GM21786 (cell line): ENCODE measurements at regions not wholly inside any gene's neighbourhood (a gene's known extent, or its start where the extent isn't known, plus 50 kb on each side); places are given as distances from the start of the nearest gene placed in this dataset.
"Not testable (repeated sequence)": the region's sequence is repeated elsewhere in the genome, so short reads cannot be mapped to it uniquely, and the experiment has no call there.

ENCODE experiments used
- ATAC-seq: cut with Tn5 transposase; IDR thresholded peaks from one replicate; pipeline ENCODE4 v1.9.1; 2021; ENCODE audit not compliant: unreplicated experiment

DNA sequence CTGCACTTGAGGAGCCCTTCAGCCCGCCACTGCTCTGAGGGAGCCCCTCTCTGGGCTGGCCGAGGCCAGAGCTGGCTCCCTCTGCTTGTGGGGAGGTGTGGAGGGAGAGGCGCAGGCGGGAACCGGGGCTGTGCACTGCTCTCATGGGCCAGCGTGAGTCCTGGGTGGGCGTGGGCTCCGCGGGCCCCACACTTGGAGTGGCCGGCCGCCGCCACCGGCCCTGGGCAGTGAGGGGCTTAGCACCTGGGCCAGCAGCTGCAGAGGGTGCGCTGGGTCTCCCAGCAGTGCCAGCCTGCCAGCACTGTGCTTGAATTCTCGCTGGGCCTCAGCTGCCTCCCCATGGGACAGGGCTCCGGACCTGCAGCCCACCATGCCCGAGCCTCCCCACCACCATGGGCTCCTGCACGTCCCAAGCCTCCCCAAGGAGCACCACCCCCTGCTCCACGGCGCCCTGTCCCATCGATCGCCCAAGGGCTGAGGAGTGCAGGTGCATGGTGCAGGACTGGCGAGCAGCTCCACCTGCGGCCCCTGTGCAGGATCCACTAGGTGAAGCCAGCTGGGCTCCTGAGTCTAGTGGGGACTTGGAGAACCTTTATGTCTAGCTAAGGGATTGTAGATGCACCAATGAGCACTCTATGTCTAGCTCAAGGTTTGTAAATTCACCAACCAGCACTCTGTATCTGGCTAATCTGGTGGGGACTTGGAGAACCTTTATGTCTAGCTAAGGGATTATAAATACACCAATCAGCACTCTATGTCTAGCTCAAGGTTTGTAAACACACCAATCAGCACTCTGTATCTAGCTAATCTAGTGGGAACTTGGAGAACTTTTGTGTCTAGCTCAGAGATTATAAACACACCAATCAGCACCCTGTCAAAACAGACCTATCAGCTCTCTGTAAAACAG, 1180.3 kb downstream of the FSCB start:
- ATAC-seq = not testable (repeated sequence)

DNA sequence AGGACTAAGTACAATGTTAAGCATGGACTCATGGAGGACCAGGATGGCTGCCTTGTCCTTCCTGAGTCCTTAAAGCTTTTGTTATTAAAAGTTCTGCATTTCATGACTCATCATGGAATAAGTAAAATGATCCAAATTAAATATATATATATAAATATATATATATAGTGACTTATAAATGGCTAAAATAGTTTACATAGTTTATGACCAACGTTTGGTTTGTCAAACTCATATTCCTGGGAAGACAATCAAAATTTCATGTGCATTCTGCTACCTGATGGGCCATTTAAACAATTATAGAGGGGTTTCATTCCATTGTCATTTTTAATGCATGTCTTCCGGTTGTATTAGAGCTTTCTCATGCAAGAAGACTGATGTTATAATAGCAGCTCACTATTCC, 1190.7 kb downstream of the FSCB start:
- ATAC-seq = no peak

- ATAC-seq = no peak
These were observed 1193.4 kb downstream of the FSCB start for GRCh38 chr14:43313719-43314118.

GRCh38 chr14:43308421-43309110, 1198.5 kb downstream of the FSCB start:
- ATAC-seq = no peak

DNA sequence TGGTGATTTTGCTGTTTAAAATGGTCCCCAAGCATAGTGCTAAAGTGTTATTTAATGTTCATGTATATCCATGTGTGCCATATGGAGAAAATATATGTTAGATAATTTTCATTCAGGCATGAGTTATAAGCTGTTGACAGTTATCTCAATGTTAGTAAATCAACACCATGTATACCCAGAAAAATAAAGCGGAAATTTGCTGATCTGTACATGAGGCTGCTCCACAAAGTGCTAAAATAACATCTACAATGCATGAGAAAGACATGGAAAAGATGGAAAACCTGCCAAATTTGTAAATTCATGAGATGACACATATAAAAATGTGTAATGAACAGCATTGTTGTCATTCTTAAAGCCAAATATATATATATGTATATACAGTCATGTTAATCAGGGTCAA, 1199.2 kb downstream of the FSCB start:
- ATAC-seq = no peak

DNA sequence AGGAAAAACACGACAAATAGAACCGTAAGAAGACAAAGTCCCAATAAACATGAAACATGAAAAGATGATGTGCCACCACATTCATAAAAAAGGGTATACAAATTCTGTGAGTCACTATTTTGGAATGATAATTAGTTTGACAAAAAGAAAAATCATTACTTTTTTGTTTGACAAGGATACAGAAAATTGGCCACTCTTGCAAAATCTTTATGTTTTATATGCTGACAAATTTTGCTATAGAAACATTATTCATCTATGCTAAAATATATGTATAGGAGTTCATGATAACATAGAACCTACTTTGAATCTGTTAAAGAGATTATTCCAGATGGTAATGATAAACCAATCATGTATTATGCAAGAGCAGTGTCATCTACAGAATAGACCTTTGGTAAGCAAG, 1201.0 kb downstream of the FSCB start:
- ATAC-seq = no peak

- no peak for ATAC-seq
These were observed 1209.3 kb downstream of the FSCB start for GRCh38 chr14:43297794-43298193.

DNA sequence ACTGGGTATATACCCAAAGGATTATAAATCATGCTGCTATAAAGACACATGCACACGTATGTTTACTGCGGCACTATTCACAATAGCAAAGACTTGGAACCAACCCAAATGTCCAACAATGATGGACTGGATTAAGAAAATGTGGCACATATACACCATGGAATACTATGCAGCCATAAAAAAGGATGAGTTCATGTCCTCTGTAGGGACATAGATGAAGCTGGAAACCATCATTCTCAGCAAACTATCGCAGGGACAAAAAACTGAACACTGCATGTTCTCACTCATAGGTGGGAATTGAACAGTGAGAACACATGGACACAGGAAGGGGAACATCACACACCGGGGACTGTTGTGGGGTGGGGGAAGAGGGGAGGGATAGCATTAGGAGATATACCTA, 1211.0 kb downstream of the FSCB start:
- ATAC-seq = not testable (repeated sequence)

DNA sequence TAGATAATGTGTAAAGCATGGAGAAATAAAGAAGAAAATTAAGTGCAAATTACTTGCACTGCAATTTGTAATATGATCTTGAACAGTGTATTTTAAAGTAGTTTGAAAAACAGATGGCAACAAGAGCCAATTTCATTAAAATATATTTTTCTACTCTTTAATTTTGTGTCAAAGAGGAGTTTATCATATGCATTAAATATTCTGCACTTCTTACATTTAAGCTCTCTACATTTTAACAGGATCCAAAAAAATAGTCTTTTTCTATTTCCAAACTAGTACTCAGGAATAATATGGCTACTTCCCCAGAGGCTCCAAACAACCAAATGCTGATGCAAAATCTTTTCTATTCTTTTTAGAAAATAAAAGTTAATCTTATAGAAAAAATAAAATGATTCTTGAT, 1221.5 kb downstream of the FSCB start:
- no peak for ATAC-seq

DNA sequence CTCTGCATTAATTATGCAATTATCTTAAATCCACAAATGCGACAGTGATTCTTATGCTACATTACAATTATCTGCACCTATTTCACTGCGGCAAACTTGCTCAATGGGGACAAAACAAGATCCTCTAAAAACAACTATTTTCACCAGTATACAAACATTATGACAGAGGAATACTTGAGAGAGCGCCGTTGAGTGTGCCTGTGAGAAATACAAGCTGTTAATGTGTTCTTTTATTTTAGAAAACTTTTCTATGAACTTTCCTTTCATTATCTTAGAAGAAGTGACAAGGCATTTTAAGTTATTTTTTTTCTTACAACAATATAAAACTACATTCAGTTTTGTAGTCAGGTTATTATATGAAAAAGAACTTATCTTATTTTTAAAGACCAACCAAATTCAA, 1247.0 kb downstream of the FSCB start:
- ATAC-seq = no peak

GRCh38 chr14:43258396-43258795, 1248.7 kb downstream of the FSCB start:
- ATAC-seq = no peak

DNA sequence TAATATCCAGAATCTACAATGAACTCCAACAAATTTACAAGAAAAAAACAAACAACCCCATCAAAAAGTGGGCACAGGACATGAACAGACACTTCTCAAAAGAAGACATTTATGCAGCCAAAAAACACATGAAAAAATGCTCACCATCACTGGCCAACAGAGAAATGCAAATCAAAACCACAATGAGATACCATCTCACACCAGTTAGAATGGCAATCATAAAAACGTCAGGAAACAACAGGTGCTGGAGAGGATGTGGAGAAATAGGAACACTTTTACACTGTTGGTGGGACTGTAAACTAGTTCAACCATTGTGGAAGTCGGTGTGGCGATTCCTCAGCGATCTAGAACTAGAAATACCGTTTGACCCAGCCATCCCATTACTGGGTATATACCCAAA, 1250.1 kb downstream of the FSCB start:
- ATAC-seq = not testable (repeated sequence)

GRCh38 chr14:43252866-43253265, 1254.2 kb downstream of the FSCB start:
- no peak for ATAC-seq

DNA sequence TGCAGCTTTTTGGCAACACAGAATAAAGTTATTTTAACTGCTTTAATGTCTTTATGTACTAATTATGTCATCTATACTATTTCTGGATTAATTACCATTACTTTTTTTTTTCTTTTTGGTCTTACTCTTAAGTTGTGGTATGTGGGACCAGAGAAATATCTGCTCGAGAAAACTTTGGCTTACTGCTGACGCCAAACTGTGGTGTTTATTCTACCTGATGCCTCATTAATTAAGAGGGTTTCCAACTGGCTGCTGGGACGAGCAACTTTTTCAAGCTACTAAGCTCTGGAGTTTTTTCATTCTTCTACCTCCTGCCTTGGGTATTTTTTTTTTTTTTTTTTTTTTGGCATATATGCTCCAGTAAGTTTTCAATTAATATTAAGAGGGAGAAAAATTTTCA, 1257.5 kb downstream of the FSCB start:
- no peak for ATAC-seq

DNA sequence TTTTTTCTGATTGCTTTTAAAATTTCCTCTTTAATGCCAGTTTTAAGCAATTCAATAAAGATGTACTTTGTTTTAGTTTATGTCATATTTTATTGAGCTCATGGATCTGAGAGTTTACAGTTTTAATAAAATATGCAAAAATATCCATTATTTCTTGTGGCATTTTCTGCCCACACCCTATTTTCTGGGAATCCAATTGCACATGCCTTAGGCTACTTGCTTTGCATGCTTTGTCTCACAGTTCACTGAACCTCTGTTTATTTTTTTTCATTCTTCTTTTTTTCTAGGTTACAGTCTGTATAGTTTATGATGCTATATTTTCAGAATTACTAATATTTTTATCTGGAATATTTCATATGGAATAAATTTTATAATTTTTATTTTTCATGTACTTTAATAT, 1258.0 kb downstream of the FSCB start:
- no peak for ATAC-seq

- no peak for ATAC-seq
These were observed 1259.2 kb downstream of the FSCB start for GRCh38 chr14:43247877-43248276.

- no peak for ATAC-seq
These were observed 1262.9 kb downstream of the FSCB start for GRCh38 chr14:43244142-43244625.

DNA sequence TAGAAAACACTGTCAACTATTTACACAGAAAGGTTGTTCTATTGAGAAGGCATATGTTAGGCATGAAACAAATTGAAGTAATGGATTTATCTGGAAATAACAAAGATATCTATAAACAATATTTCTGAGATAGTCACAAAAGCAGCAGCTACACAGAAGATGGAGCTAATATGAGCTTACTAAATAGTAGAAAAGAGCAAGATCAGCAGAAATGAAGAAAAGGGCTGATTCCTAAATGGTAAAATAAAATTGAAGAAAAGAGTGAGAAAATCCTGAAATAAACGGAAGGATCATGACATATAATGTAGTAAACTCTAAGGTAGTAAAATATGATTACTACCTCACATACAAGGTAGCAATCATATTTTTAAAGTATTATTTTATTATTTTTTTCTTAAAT, 1263.9 kb downstream of the FSCB start:
- no peak for ATAC-seq

GRCh38 chr14:43232261-43232660, 1274.8 kb downstream of the FSCB start:
- no peak for ATAC-seq

DNA sequence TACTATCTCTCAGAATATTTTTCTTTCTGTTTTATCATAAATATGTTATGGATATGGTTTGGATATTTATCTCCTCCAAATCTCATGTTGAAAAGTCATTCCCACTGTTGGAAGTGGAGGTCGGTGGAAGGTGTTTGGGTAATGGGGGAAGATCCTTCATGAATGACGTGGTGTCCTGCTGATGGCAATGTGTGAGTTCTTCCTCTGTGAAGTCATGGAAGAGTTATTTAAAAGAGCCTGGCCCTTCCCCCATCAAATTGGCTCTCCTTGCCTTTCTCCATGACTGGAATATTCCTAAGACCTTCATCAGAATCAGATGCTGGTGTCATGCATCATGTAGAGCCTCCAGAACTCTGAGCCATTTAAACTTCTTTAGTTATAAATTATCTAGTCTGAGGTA, 1291.6 kb downstream of the FSCB start:
- ATAC-seq = no peak

GRCh38 chr14:43207189-43207588, 1299.9 kb downstream of the FSCB start:
- no peak for ATAC-seq

DNA sequence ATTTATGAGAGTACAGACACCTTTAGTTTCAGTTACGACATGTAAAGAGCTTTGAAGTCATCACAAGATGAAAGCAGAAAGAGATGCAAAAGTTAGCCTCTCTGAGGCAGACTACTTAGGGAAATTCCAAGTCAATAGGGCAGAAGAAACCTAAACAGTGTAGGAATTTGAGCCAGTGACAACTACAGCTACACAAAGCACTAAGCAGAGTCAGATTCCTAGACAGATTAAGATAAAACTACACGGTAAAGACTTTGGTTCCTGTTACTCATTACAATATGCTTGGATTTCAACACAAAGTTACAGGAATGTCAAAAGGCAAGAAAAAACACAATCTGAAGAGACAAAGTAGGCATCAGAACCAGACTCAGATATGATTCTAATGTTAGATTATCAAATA, 1302.3 kb downstream of the FSCB start:
- ATAC-seq = no peak
